MM.1S (cell line): ENCODE measurements at regions not wholly inside any gene's neighbourhood (a gene's known extent, or its start where the extent isn't known, plus 50 kb on each side); places are given as distances from the start of the nearest gene placed in this dataset.

Experiments
- CTCF ChIP-seq: fragments of 300-600 bp; sonication (generic); IDR thresholded peaks from 2 replicates; pipeline ENCODE4 v1.5.1; 2016; ENCODE audit warnings: antibody characterized with exemption, low read length, mixed read lengths
- EZH2 ChIP-seq: fragments of 300-600 bp; sonication (generic); optimal IDR thresholded peaks from 2 replicates; pipeline ENCODE3; 2017; ENCODE audit warnings: low read depth, mild to moderate bottlenecking, antibody characterized with exemption, low read length, mixed read lengths

- TF ChIP-seq CTCF, result no peak
- no peak for TF ChIP-seq EZH2
These were observed 429.0 kb downstream of the SLITRK1 start for GRCh38 chr13:83453300-83453699.
